GM12892 (cell line): ENCODE measurements at regions not wholly inside any gene's neighbourhood (a gene's known extent, or its start where the extent isn't known, plus 50 kb on each side); places are given as distances from the start of the nearest gene placed in this dataset.

Source experiments
- DNase-seq: peaks from one replicate; pipeline ENCODE4 v3.0.0; 2011; ENCODE audit not compliant: insufficient read length
- FAIRE-seq: peaks from 2 replicates; lab custom pipeline; 2011; peaks lifted over from hg19 to GRCh38; lab: Jason Lieb, UNC
- POLR2A ChIP-seq: IDR thresholded peaks from 2 replicates; pipeline ENCODE4 v1.6.1; 2011; ENCODE audit warnings: low read depth, low read length, control low read depth
- POLR2AphosphoS5 ChIP-seq: IDR thresholded peaks from 2 replicates; pipeline ENCODE4 v1.6.1; 2011; ENCODE audit warnings: low read depth, low read length, control low read depth
- TAF1 ChIP-seq: IDR thresholded peaks from 2 replicates; pipeline ENCODE4 v1.6.1; 2011; ENCODE audit warnings: low read depth, mild to moderate bottlenecking, control low read depth, low read length, borderline replicate concordance

- DNase-seq: no peak
- no peak for TF ChIP-seq POLR2A
- TF ChIP-seq TAF1: no peak
- no peak for FAIRE-seq
These were observed 743.6 kb upstream of the FANCL start for GRCh38 chr2:58984731-58985130.

- TF ChIP-seq TAF1 (no peak), POLR2AphosphoS5 (no peak), POLR2A (no peak)
- FAIRE-seq: no peak
- DNase-seq: no peak
These were observed 742.0 kb upstream of the FANCL start for GRCh38 chr2:58983111-58983510.

- TF ChIP-seq POLR2A: no peak
- FAIRE-seq (no peak), DNase-seq (no peak)
These were observed 740.1 kb upstream of the FANCL start for GRCh38 chr2:58981237-58981636.

GRCh38 chr2:58976375-58977071, 735.4 kb upstream of the FANCL start:
- FAIRE-seq (no peak), DNase-seq (no peak)
- TF ChIP-seq POLR2A: no peak
- no peak for TF ChIP-seq POLR2AphosphoS5
- no peak for TF ChIP-seq TAF1

DNA sequence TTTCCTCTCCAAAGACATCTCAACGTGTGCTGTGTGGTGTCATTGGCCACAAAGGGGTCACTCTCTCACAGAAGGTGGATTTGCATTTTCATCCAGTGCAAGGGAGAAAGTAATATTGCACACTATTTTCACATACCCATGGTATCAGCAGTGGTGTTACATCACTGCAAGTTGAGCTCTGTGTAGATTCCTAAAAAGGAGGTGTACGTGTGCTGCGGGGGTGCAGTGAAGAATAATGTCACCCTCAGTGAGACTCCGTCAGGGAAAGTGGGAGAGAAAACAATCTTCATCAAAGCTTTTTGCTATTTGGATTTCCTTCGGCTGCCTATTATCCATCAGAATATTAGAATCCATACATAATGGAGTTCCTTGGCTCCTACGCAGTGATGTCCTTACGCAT, 733.8 kb upstream of the FANCL start:
- DNase-seq (no peak), FAIRE-seq (no peak)
- TF ChIP-seq POLR2AphosphoS5 (no peak), POLR2A (no peak), TAF1 (no peak)

GRCh38 chr2:58974426-58974825, 733.3 kb upstream of the FANCL start:
- no peak for DNase-seq
- no peak for FAIRE-seq
- TF ChIP-seq POLR2AphosphoS5: no peak
- TF ChIP-seq TAF1: no peak
- no peak for TF ChIP-seq POLR2A

DNA sequence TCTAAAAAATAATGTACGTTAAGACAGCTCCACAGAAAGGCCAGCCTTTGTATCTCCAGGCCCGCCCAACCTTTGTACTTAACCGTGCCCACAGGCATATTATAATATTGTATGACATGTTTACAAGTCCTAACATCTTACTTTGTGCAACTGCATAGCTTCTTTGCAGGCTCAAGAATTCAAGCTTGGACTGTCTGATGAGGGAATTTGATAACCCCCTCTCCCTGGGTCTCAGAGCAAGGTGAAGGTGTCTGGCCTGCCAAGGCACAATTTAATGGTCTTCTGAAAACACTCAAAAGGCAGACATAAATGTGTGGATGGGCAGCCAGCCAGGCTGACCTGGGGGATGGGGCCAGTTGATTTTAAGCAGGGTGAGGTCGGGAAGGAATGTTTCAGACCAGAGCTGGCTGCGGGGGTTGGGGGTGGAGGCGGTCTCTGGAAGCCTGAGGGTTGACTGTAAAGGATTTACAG, 732.7 kb upstream of the FANCL start:
- TF ChIP-seq POLR2AphosphoS5: no peak
- no peak for TF ChIP-seq TAF1
- no peak for TF ChIP-seq POLR2A
- no peak for FAIRE-seq
- DNase-seq: no peak

DNA sequence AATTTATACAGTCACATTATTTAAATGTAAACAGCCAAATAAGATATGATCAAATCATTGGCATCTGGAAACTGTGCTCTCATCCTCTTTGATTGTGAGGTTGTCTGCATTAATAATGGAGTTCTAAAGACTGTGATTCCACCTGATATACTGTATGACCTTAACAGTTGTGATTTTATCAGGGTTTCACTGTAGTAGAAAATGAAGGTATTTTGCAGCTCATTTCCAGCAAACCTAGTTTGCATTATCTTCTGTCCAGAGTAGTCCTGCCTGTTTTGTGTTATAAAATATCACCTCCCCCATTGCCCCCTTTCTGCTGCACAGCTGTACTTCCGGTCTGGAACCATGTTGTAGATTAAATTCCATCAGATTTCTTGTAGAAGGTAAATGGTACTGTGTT, 731.6 kb upstream of the FANCL start:
- FAIRE-seq (no peak), DNase-seq (no peak)
- TF ChIP-seq POLR2AphosphoS5 (no peak), TAF1 (no peak), POLR2A (no peak)

- TF ChIP-seq TAF1 (no peak), POLR2A (no peak), POLR2AphosphoS5 (no peak)
- FAIRE-seq (no peak), DNase-seq (no peak)
These were observed 730.6 kb upstream of the FANCL start for GRCh38 chr2:58971511-58972360.

DNA sequence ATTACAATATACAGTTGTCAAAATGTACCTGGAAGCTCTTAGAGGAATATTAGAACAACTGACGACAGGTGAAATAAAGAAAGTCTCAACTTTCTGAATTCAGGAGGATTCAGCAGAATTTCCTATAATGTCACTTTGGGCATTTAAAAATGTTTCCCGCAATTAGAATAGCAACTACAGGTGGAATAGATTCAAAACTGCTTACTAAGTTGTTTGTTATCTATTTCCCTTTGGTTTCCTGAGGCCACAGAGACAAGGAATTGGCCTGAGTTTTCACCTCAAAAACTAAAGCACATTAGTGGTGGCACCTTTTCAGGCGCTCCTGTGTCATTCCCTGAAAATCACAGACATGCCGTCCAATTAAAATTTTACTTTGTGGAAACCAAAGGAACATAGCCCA, 729.2 kb upstream of the FANCL start:
- FAIRE-seq (no peak), DNase-seq (no peak)
- TF ChIP-seq TAF1: no peak

GRCh38 chr2:58968885-58969284, 727.8 kb upstream of the FANCL start:
- FAIRE-seq (no peak), DNase-seq (no peak)
- TF ChIP-seq POLR2A (no peak), TAF1 (no peak), POLR2AphosphoS5 (no peak)

DNA sequence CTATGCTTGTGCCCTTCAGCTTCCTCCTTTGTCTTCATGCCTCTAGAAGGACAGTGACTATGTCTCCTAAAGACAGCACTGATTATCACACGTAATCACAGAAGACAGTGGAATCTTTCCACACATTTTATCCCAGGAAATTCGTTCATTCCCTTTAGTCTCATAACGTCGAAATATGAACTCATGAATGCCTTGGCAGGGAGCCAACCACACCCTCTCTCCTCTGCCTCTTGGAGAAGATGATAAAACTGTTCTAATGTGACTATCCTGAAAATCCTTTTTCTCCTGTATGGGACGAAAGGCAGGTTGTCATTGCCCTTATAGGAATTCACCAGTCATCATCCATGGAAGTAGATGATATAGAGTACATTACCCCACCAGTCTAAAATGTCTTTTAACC, 726.6 kb upstream of the FANCL start:
- DNase-seq (no peak), FAIRE-seq (no peak)
- TF ChIP-seq POLR2AphosphoS5: no peak
- no peak for TF ChIP-seq POLR2A
- TF ChIP-seq TAF1: no peak
